ENCODE measurements at regions not wholly inside any gene's neighbourhood (a gene's known extent, or its start where the extent isn't known, plus 50 kb on each side); places are given as distances from the start of the nearest gene placed in this dataset.
"Not testable (repeated sequence)": the region's sequence is repeated elsewhere in the genome, so short reads cannot be mapped to it uniquely, and the experiment has no call there.

DNA sequence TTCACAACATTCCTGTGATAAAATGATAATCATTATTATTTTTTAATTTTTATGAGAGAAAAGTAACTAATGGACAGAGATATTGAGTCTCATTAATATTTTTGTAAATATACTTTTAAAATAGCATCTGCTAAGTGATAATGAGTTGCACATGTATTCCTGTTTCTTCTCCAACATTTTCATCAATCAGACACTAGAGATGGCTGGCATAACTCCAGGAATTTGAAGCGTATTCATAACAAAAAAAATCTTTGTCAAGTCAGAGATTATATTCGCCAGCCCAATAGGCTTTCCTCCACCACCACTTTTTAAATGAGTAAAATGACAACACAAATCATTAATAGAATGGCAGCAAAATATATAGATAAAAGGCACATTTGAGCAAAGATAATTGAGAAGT lies 524.0 kb upstream of the KCND2 start:
- no peak for DNase-seq

DNA sequence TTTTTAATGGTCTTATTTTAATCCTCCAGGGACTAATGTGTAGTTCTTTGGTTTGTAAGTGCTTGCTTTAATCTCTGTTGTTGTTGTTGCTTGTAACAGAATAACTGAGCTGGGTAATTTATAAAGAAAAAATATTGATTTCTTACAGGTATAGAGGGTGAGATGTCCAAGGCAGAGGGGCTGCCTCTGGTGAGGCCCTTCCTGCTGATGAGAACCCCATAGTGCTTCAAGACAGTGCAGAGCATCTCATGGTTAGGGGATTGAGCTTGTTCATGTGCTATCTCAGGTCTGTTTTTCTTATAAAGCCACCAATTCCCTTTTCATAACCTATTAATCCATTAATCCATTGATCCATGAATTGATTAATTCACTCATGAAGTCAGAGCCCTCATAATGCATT lies 516.3 kb upstream of the KCND2 start:
- no peak for DNase-seq

DNA sequence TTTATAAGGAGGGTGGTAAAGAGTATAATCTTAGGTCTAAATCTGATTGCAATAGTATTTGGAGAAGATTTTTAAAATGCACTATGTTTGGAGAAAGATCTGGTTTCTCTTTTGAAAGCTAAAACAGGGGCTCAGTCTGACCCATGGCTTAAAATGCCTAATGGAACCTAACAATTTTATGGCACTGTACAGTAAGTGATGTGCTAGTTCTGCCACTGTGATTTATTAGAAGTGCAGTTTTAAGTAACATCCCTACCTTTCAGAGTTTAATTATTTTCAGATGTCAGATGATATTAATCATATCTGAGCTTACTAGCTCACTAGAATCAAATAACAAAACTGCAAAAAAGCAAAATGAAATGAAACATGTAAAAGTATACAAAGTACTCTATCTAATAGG lies 514.7 kb upstream of the KCND2 start:
- DNase-seq = no peak

GRCh38 chr7:119761776-119762175 lies 511.2 kb upstream of the KCND2 start:
- DNase-seq = no peak

- no peak for DNase-seq
Observed at GRCh38 chr7:119782286-119782685, 490.7 kb upstream of the KCND2 start.

DNA sequence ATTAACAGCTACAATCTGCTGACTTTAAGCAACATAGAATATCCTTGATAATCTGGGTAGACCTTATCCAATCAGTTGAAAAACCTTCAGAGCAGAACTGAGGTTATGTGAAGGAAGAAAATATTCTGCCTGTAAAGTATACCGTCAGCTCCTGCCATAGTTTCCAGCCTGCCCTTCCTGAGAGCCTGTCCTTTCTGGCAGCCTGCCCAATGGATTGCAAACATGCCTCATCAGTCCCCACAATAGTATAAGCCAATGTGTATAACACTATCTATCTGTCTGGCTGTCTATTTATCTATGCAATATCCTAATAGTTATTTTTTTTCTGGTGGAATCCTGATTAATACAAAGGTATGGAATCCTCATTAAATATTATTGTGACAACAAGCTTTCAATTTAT lies 489.2 kb upstream of the KCND2 start:
- DNase-seq = no peak

- no peak for DNase-seq
Observed at GRCh38 chr7:119802147-119802546, 470.8 kb upstream of the KCND2 start.

DNA sequence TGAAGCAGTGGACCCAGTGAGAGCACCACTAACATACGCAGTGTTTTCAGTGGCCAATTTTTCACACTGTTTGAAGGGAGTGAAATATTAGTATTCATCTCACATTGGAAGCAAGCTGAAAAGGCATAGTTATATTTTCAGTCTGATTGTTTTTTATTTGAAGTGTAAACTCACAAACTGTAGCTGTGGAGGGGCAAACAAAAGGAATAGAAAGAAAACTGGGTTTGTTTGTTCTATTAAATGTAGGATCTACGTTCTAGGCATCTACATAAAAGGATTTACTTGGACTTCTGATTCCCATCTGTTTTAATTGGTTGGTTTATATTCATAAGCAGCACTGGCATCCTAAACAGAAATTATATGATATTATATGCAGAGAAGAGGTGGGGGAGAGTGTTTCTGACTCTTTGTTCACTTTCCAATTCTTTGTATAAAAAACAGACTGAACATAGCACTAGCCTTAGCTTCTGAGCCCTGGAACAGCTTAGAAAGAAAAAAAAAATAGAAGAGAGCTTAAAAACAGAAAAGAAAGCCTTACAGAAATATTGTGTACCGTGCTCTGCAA lies 447.8 kb upstream of the KCND2 start:
- no peak for DNase-seq

- no peak for DNase-seq
Observed at GRCh38 chr7:119826547-119826946, 446.4 kb upstream of the KCND2 start.

DNA sequence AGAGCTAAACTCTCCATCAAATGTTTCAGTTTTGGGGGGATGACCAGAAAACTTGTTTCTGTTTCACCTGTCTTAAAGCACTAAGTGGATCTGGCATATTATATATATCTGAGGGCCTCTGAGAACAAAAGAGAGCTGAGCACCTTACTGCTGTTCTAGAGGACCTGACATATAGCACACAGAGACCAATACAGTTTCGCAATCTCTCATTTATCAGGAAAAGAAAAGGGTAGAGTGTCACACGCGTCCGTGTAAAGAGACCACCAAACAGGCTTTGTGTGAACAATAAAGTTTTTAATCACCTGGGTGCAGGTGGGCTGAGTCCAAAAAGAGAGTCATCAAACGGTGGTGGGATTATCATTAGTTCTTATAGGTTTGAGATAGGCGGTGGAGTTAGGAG lies 434.5 kb upstream of the KCND2 start:
- DNase-seq = no peak

GRCh38 chr7:119842337-119842736 lies 430.6 kb upstream of the KCND2 start:
- DNase-seq = no peak

DNA sequence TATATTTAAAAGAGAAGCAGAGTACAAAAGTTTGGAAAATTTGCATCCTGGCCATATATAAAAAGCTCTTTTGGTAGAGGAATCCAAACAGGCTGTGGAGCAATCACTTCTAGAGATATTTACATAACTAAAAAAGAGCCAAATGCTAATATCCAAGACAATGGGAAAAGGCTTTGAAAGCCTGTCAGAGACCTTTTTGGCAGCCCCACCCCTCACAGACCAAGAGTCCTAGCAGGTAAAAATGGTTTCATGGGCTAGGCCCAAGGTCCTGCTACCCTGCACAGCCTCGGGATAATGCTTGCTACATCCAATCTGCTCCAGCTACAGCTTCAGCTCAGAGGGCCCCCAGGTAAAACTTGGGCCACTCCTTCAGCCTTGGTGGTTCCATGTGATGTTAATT lies 430.2 kb upstream of the KCND2 start:
- no peak for DNase-seq

- no peak for DNase-seq
Observed at GRCh38 chr7:119861385-119861784, 411.6 kb upstream of the KCND2 start.

GRCh38 chr7:119868387-119868786 lies 404.6 kb upstream of the KCND2 start:
- no peak for DNase-seq

- no peak for DNase-seq
Observed at GRCh38 chr7:119879835-119880234, 393.1 kb upstream of the KCND2 start.

GRCh38 chr7:119886007-119886406 lies 387.0 kb upstream of the KCND2 start:
- no peak for DNase-seq

DNA sequence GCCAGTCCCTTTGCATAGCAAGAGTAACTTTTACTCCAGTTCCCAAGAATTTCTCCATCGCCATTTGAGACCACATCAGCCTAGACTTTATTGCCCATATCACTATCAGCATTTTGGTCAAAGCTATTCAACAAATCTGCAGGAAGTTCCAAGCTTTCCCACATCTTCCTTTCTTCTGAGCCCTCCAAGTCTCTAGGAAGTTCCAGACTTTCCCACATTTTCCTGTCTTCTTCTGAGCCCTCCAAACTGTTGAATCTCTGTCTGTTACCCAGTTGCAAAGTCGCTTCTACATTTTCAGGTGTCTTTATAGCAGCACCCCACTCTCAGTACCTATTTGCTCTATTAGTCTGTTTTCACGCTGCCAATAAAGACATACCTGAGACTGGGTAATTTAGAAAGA lies 386.4 kb upstream of the KCND2 start:
- DNase-seq = not testable (repeated sequence)

GRCh38 chr7:119888251-119888650 lies 384.7 kb upstream of the KCND2 start:
- DNase-seq = no peak

GRCh38 chr7:119890631-119891030 lies 382.3 kb upstream of the KCND2 start:
- no peak for DNase-seq

DNA sequence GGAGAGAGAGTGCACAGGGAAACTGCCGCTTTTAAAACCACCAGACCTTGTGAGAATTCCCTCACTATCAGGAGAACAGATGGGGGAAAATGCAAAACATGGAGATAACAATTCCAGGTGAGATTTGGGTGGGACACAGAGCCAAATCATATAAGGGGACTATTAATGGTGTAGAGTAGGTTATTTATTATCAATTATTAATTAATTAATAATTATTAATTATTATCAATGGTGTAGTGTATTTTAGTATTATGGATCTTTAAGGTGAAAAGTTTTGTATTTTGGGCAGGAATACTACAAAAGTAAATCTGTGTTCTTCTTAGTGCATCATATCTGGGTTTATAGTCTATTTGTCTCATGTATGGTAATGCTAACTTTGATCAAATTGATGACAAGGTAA lies 377.7 kb upstream of the KCND2 start:
- DNase-seq = no peak

- no peak for DNase-seq
Observed at GRCh38 chr7:119896386-119896785, 376.6 kb upstream of the KCND2 start.

DNA sequence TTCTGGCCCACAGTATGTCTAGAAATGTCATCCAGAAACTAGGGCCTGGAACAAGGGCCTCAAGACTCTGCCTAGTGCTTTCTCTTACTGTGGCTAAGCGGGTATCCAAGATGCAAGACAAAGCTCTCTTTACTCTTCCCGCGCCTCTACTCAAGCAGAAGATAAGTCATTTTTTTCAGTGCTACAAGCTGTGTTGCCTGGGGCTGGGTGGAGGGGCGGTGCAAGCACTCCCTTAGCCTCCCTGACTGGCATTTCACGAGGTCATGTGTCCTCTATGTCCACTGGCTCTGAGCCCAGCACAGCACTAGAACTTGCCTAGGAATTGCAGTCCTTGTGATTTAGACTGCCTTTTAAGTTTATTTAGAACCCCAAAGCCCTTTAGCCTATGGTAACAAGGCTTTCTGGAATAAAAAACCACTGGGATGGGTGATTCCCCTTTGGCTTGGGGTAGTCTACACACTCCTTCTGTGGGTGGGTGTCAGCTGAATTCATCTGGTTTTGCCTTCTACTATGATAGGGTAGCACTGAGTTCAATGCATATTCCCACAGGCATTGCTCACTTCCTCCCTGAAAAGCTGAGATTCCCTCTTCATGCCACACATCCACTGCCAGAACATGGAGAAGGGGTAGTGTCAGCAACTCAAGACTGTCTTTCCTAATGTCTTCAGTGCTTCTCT lies 371.8 kb upstream of the KCND2 start:
- DNase-seq = no peak

DNA sequence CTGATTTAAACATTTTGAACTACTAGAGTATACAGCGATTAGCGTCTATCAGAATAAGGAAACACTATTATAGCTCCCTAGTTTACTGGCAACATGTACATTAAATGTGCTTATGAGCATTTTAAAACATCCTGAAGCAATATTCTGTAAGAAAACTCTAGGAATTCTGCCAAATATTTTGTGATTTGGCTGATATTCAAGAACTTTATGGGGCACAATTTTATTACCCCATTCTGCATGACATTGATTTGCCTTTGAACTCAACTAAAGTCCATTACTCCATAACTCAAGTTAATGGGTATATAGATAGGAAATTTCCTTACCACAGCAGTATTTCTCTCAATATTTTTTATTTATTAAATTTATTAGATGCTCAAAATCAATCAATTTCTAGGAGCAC lies 369.9 kb upstream of the KCND2 start:
- DNase-seq = no peak

DNA sequence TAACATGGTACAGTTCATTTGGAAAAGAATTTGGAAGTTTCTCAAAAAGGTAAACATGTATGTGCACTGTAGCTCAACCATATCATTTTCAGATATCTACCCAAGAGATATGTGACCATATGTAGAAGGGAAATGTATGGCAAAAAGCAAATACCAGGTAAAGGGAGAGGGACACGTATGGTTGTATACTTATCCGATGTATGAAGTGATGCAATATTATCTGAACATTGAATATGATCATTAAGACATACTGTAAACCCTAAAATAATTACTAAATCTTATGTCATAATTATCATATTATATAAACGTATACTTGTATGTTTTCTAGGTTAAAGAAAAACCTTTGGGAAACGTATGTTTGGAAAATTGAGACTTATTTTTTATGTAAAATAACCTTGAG lies 367.5 kb upstream of the KCND2 start:
- no peak for DNase-seq

- no peak for DNase-seq
Observed at GRCh38 chr7:119908948-119909347, 364.0 kb upstream of the KCND2 start.
